KG1 (cell line): ENCODE measurements at regions not wholly inside any gene's neighbourhood (a gene's known extent, or its start where the extent isn't known, plus 50 kb on each side); places are given as distances from the start of the nearest gene placed in this dataset.

ENCODE experiments used
- DNase-seq: peaks from one replicate; lab custom pipeline; 2025; lab: John Stamatoyannopoulos, UW

DNA sequence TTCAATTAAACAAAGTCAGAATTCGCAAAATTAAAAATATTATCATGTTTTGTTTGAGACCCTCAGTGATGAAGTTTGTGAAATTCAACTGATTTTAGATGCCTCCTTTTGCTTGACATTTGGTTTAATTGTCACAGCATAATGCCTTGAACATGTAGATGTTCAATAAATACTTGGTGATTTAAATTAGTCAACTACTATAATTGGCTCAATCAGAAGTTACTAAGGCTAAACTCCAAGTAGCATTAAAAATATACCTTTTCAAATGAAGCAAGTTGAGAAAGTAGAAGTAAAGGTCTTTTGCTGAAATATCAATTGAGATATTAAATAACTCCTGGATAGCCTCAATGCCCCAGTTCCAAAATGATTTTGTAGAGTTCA is 145.8 kb upstream of the AKIRIN2 start:
- DNase-seq = no peak

DNA sequence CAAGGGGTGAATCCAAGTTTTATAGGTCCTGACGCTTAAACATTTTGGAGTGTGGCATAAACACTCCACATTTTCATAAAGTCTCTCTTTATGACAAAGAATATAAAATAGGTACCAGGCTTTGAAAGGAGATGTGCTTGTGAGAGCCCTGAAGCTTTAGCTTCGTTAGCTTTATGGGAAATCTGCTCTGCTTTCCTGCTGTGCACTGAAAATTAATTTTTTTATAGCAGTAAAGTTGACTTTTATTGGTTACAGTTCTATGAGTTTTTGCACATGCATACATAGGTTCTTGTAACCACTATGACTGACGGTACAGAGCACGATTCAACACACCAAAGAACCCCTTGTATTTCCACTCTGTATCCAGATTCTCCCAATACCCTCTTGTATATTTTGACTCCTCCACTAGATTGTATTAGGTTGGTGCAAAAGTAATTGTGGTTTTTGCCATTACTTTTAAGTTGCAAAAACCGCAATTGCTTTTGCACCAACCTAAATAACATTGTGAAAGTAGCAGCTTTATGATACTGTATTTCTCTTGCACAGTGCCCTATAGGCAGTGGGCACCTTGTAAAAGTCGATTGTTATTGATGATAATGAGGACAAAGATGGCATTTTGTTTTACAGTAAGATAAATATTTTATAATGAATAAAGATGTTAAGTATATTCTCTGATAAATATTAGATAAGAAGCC is 145.2 kb upstream of the AKIRIN2 start:
- no peak for DNase-seq

DNA sequence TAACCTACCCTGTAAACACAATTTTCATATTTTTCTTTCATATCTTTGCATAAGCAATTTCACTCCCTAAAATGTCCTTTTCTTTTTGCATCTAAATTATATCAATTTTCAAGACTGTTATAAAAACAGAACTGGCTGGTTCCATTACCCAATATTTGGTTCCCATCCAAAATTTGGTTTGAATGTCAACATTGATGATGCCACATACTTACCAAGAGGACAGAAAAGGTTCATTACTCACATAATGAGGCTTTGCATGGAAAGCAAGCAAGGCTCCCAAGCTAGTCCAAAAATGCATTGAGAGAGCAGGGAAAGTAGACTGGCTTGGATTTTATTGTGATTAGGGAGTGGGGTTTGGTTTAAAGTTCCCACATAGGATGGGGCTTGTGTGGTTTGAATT is 144.4 kb upstream of the AKIRIN2 start:
- DNase-seq = no peak

DNA sequence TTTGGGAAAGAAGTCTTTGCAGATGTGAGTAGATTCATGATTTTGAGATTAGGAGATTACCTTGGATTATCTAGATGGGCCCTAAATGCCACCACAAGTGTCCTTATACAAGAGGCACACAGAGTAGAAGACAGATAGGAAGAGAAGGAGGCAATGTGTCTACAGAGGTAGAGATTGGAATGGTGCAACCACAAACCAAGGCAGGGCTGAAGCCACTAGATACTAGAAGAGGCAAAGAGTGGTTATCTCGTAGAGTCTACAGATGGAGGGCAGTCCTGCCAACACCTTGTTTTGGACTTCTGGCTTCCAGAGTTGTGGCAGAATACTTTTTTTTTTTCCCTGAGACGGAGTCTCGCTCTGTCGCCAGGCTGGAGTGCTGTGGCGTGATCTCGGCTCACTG is 138.3 kb upstream of the AKIRIN2 start:
- DNase-seq = no peak

DNA sequence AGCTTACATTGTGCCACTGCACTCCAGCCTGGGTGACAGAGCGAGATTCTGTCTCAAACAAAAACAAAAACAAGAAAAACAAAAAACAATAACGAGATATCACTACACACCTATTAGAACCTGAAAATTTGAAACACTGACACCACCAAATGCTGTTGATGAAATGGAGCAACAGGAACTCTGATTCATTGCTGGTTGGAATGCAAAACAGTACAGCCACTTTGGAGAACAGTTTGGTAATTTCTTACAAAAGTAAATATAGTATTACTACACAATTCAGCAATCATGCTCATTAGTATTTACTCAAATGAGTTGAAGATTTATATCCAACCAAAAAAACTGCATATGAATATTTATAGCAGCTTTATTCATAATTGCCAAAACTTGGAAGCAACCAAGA is 135.8 kb upstream of the AKIRIN2 start:
- DNase-seq = no peak

DNA sequence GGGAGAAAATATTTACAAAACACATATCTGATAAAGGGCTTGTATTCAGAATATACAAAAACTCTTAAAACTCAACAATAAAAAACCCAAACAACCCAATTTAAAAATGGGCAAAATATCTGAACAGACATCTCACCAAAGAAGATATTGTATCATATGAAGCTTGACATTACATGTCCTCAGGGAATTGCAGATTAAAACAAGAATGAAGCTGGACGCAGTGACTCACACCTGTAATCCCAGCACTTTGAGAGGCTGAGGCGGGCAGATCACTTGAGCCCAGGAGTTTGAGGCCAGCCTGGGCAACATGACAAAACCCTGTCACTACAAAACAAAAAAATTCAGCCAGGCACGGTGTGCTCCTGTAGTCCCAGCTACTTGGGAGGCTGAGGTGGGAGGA is 135.4 kb upstream of the AKIRIN2 start:
- DNase-seq = no peak

DNA sequence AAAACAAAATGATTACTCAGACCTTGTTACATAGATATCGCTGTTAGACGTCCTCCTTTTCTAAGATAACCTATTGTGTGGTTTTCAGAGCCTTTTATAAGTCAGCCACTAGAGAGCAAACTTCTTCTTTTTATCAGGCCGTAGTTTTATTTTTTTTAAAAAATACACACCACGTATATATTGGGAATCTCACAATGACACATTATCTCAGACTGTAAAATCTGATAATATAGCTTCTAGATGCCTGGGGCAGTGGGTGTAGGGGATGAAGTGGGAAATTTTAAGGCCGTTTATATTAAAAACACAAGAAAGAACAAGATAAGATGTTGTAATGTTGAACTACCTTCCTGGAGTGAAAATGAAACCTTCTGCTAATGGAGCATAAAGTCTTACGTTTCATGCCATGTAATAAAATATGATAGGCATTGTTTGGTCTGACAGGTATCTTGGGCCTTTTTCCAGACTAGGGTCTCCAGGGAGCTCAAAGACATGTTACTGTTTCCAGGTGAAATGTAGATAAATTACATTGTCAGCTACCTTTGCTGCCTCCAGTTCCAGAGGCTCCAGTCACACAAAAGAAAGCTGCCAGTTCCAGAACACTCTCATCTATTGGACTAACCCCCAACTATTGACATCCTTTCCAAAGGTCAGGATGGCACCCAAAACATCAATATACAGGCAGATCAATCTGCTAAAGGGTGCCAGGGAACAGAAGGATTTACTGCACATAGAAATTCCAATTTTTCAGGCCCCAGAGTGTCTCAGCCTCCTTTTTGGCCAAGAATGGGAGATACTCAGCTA is 130.2 kb upstream of the AKIRIN2 start:
- no peak for DNase-seq

DNA sequence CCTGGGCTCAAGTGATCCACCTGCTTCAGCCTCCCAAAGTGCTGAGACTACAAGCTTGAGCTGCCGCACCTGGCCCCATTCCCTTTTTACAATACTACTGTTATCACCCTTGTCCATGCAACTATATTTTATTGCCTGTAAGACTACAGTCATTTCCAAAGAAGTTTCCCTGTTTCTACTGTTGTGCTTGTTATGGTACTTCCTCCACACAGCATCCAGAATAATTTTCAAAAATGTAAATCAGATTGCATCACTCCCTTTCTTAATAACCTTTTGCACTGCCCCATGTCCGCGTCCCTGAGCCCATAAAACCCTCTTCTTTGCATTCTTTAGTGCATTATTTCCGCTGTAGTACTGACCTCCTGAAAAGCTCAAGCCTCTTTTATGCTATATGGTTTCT is 128.9 kb upstream of the AKIRIN2 start:
- no peak for DNase-seq

DNA sequence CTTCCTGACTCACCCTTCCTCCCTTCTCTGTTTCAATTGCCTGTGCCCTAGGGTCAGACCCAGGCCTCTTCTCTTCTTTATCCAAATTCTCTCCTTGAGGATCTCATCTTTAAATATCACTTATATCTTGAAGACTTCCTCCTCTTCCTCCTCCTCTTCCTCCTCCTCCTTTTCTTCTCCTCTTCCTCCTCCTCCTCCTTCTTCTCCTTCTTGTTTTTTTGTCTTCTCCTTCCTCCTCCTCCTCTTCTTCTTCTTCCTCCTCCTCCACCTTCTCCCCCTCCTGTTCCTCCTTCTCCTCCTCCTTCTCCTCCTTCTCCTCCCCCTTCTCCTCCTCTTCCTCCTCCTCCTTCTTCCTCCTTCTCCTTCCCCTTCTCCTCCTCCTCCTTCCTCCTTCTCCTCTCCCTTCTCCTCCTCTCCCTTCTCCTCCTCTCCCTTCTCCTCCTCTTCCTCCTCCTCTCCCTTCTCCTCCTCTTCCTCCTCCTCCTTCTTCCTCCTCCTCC is 127.6 kb upstream of the AKIRIN2 start:
- DNase-seq = no peak

DNA sequence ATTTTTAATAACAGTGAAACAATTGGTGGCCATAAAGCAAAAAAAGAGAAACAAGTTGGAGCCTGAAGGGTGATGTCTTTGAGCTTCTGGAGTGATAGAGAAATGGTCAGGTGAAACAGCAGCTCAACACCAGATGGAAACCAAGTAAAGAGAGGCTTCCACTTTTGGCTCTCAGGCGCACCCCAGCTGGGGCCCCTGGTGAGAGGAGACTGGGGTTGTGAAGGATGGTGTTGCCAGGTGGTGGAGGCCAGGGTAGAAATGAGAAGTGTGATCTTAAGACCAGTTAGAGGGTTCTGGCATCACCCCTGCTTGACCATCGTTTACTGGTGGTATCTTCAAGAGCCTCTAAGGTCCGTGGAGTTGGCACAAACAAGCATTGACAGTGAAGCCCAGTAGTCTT is 126.0 kb upstream of the AKIRIN2 start:
- DNase-seq = no peak

DNA sequence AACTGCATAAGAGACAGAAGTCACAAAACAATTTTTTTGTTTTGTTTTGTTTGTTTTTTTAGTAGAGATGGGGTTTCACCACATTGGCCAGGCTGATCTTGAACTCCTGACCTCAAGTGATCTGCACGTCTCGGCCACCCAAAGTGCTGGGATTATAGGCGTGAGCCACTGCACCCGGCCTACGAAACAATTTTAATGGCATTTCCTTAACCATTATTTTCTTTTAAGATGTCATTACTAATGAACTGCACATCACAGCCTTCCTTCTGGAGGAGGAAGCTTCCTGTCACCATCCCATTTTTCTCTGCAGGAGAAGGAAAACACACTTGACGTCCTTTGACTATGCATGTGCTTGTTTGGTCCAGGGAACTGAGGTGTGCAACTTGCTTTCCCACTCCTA is 125.3 kb upstream of the AKIRIN2 start:
- DNase-seq = no peak

DNA sequence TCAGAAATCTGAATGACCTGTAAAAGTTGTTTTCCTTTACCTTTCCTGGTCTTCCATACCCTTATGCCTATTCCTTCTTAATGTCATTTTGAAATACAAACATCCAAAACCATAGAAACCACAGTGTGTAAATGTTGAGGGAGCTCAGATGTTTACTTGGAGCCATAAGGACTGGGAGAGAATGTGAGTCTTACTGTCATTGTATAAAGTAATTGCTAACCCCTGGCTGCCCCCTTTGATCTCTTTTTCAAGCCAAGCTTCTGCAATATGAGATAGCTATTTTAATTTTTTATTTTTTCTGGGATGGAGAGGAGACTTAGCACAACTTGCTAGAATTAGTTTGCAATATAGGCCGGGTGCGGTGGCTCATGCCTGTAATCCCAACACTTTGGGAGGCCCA is 124.4 kb upstream of the AKIRIN2 start:
- no peak for DNase-seq

DNA sequence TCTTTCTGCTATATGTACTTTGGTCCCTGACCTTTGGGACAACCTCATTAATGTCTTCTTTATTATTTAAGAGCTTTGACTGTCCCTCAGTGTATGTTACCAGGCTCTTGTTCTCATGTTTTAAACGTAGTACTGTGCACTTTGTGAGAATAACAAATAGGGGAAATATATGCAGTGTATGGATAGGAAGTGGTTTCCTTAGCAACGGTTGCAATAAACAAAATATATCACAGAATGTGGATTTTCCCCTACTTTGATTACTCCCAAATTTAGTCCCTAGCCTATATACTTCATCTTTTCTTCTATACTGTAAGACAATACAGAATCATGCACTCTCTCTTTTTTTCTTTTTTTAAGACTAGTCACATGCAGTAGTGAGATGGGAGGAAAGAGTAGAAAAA is 123.8 kb upstream of the AKIRIN2 start:
- no peak for DNase-seq

DNA sequence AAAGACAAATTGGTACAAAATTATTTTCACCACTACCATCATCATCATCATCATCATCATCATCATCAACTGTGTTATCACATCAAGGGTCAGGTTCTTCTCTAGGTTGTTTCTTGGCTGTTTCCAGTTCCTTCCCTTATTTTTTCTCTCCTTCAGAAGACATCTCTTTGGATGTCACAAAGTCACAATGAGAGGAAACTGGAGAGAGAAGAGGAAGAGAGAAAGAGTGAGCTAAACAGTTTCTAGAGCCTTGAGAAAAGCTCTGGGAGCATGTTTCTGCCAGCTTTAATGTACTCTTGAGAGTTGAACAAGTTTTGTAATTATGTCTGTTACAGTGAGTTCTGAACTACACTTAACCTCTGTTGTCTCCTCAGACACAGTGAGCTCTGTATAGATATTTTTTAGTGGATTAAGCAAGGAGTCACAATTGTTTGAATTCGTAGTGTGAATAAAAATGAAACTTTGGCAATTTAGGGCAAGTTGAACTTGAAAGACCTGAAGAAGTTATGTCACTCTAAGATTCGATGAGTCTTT is 123.0 kb upstream of the AKIRIN2 start:
- DNase-seq = no peak

DNA sequence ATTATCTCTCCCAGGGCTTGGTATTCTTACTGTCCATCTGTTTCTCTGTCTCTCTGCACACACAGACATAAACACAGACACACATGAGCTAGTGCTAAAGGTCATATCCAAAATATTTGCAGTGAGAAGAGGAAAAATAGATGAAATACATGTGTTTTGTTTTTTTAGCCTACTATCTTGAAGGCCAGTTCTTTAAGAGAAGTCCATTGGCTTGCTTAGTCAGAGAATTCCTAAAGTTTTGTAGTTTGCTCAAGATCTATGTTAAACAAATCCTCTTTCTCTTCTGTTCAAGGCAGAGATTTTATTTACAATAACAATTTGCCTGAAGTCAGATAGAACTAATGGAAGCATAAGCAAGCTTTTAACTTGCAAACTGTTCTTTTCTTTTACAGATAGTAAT is 120.0 kb upstream of the AKIRIN2 start:
- no peak for DNase-seq

DNA sequence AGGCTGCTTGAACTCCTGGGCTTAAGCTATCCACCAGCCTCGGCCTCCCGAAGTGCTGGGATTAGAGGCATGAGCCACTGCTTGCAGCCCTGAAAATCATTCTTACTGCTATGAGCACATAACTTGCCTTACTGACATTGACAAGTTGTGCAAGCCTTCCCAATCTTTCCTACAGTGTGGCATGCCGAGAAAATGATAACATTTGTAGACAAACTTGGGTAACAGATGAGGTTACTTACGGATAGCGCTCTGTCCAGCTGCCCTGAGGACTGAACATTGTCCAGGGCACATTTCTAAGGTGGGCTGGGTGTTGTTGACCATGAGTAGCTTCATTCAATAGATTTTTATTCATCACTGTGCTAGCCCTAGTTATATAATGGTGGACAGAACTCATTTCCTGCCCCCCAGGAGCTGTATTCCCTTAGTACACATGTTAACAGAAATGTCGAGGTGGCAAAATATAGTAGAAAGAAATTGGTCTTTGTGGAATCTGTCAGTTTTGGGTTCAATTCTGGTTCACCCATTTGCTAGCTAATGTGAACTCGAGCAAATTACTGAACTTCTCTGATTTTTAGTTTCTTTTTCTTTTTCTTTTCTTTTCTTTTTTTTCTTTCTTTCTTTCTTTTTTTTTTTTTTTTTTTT is 118.4 kb upstream of the AKIRIN2 start:
- no peak for DNase-seq

DNA sequence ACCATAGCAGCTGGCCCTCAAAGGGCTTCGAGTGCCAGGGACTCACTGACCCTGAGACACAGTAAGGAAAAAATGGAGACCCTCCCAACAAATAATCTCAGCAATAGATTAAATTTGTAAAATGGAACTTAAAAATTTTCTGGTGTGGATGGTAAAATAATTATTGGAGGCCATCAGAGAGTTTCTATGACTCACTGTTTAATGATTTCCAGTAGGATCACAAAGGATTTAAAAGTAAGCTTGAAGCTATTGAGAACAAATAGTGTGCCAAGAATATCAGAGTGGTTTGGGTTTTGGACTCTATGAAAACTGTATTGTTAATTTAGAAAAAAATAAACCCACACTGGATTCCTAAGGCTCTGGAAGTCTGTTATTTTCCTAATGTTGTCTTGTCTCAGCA is 115.2 kb upstream of the AKIRIN2 start:
- DNase-seq = no peak

DNA sequence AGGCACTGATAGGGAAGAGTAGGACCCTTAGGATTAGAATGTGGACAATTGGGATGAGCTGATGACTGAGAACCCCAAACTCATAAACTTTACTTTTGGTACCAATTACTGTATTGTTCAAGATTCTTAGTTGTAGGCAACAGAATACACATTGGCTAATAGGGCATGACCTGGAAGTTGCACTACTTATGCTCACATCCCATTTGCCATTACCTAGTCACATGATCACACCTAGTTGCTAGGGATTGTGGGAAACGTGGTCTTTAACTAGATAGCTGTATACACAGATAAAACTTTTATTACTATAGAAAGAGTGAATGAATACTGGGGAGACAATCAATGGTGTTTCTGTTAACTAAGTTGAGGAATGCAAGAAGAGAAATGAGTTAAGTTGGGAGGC is 113.4 kb upstream of the AKIRIN2 start:
- DNase-seq = no peak

DNA sequence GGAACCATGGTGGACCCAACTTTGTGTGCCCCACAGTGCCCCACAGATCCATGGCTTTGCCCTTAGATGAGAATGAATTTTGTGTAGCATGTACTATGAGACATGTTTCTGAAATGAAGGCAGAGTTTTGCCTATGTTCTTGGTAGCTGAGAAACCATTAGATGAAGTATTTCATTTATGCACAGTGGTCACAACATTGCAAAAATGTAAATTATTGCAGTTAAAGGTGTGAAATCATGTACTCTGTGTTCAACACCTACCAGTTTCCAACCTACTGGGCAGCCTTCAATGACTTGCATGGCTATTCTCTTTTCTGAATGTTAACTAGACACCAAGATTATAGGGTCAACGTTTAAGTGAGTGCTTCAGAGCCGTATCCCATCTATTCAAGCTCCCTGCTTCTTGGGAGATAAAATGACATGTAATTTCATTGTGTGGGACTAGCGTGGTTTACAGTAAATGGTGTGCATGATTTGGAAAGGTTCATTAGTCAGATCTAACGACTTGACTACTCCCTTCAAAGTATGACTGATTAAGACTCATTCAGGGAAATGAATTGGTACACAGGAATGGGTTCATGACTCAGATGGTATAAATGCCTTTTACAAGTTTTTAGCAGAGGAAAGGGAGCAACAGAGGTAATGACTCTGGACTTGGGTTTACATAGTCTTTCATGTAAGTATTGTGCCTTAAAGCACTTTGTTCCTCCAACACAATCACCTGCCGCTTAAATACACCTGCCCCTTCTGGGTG is 106.1 kb upstream of the AKIRIN2 start:
- no peak for DNase-seq

DNA sequence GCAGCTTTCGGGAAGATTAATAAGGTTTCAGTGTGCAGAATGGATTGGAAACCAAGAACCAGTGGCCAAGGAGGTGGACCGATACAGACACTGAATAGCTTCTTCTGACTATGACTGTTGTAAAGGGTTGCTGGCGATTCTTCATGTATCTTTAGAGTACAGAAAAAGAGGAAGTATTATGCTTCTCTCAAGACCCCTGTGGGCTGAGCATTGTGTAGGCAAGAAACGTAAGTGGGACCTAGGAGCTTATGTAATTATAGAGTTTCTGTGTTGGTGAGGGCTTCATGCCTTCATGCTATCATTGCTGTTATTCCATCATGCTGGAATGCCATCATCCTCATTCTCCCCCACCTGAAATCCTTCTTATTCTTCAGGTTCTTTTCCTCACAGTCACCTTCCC is 105.4 kb upstream of the AKIRIN2 start:
- no peak for DNase-seq

DNA sequence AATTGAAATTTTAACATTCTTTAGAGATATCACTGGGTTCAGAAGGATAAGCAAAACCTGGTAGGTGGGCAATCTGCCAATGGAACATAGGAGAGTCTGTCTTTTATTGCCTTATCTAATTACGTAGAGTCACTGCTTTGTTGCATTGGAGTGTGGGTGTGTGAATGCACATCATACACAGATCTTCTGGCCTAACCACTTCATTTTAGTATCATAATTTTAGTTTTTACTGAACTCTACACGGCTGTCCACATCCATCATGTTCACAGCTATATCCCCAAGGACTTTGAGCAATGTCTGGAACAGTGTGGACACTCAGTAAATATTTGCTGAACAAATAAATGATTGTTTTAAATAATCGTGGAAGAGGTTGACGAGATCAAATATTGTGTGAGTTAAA is 104.6 kb upstream of the AKIRIN2 start:
- DNase-seq = no peak

DNA sequence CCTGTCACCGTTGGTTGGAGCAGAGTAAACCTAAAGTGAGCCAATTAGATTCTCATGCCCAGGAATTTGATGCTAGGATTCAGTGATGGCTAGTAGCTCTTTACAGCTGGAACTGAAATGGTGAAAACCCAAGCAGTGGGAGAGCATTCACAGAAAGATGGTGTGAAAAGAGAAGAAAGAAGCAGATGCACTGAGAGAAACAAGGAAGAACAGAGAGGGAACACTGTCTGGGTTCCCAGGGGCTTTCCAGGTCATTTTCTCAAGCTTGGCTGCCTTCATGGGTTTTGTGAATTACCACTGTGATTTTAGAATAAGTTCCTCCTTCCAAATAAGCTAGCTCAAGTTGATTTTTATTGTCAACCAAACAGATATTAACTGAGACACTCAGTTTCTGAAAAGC is 104.1 kb upstream of the AKIRIN2 start:
- no peak for DNase-seq
